MM.1S (cell line): ENCODE measurements at regions not wholly inside any gene's neighbourhood (a gene's known extent, or its start where the extent isn't known, plus 50 kb on each side); places are given as distances from the start of the nearest gene placed in this dataset.

ENCODE experiments used
- EZH2 ChIP-seq: fragments of 300-600 bp; sonication (generic); optimal IDR thresholded peaks from 2 replicates; pipeline ENCODE3; 2017; ENCODE audit warnings: low read depth, mild to moderate bottlenecking, antibody characterized with exemption, low read length, mixed read lengths
- TF ChIP-seq, protein P1 (sequence below): fragments of 300-600 bp; sonication (generic); IDR thresholded peaks from 2 replicates; pipeline ENCODE4 v1.5.1; 2016; ENCODE audit warnings: antibody characterized with exemption, low read length, mixed read lengths

GRCh38 chr12:115426732-115427131, 742.8 kb upstream of the TBX3 start:
- TF ChIP-seq, protein P1, sequence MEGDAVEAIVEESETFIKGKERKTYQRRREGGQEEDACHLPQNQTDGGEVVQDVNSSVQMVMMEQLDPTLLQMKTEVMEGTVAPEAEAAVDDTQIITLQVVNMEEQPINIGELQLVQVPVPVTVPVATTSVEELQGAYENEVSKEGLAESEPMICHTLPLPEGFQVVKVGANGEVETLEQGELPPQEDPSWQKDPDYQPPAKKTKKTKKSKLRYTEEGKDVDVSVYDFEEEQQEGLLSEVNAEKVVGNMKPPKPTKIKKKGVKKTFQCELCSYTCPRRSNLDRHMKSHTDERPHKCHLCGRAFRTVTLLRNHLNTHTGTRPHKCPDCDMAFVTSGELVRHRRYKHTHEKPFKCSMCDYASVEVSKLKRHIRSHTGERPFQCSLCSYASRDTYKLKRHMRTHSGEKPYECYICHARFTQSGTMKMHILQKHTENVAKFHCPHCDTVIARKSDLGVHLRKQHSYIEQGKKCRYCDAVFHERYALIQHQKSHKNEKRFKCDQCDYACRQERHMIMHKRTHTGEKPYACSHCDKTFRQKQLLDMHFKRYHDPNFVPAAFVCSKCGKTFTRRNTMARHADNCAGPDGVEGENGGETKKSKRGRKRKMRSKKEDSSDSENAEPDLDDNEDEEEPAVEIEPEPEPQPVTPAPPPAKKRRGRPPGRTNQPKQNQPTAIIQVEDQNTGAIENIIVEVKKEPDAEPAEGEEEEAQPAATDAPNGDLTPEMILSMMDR: no peak
- TF ChIP-seq EZH2: no peak
